ENCODE measurements at regions not wholly inside any gene's neighbourhood (a gene's known extent, or its start where the extent isn't known, plus 50 kb on each side); places are given as distances from the start of the nearest gene placed in this dataset.

- H3K79me2 ChIP-seq (replicated peaks; ENCODE audit: insufficient read depth), result no peaks in the 10 kb centered on the region
- H3K27ac Mint-ChIP-seq, result no peak overlapping the region
- no peaks in the 10 kb centered on the region for H3K27me3 Mint-ChIP-seq (ENCODE audit: insufficient read depth, low read depth, poor library complexity)
- H3K36me3 Mint-ChIP-seq (ENCODE audit: low read depth), result no peaks in the 10 kb centered on the region
- TF ChIP-seq, protein P1, sequence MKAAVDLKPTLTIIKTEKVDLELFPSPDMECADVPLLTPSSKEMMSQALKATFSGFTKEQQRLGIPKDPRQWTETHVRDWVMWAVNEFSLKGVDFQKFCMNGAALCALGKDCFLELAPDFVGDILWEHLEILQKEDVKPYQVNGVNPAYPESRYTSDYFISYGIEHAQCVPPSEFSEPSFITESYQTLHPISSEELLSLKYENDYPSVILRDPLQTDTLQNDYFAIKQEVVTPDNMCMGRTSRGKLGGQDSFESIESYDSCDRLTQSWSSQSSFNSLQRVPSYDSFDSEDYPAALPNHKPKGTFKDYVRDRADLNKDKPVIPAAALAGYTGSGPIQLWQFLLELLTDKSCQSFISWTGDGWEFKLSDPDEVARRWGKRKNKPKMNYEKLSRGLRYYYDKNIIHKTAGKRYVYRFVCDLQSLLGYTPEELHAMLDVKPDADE (IDR thresholded peaks at IDR 0.05), result no peak
- no peak for TF ChIP-seq ZNF462 (CRISPR knock-in tag; IDR thresholded peaks at IDR 0.05)
- no peak for TF ChIP-seq REST (IDR thresholded peaks at IDR 0.05; ENCODE audit: unreplicated experiment)
- no peak for TF ChIP-seq CREB1 (CRISPR knock-in tag; IDR thresholded peaks at IDR 0.05; ENCODE audit: low read depth)
- no peak for TF ChIP-seq JUNB (IDR thresholded peaks at IDR 0.05; ENCODE audit: unreplicated experiment)
- no peak for TF ChIP-seq ZNF331 (CRISPR knock-in tag; IDR thresholded peaks at IDR 0.05; ENCODE audit: low read depth)
- no peak for TF ChIP-seq POLR2AphosphoS5 (IDR thresholded peaks at IDR 0.05; ENCODE audit: low read depth)
- TF ChIP-seq EZH2 (IDR thresholded peaks at IDR 0.05; ENCODE audit: low read depth, unreplicated experiment), result no peak
- TF ChIP-seq STAT1 (IDR thresholded peaks at IDR 0.05; ENCODE audit: unreplicated experiment), result no peak
- TF ChIP-seq EZH2phosphoT487 (IDR thresholded peaks at IDR 0.05; ENCODE audit: unreplicated experiment), result no peak
- TF ChIP-seq NANOG (IDR thresholded peaks at IDR 0.05; ENCODE audit: borderline replicate concordance), result no peak
- TF ChIP-seq ZNF114 (CRISPR knock-in tag; IDR thresholded peaks at IDR 0.05), result no peak
- TF ChIP-seq CTCF (conservative IDR thresholded peaks at IDR 0.05; ENCODE audit: low read depth in 2 of 2), result no peak
- no peaks in the 10 kb centered on the region for H3K9me2 ChIP-seq (ENCODE audit: insufficient read depth)
- H2AFZ ChIP-seq, result no peak overlapping the region
- H4K20me1 ChIP-seq (replicated peaks; ENCODE audit: insufficient read depth), result no peaks in the 10 kb centered on the region
- no peak overlapping the region for H3K4me3 ChIP-seq
- no peak overlapping the region for H3K4me2 ChIP-seq
- peaks cover 4% of the 10 kb centered on the region; the same call in 1 of the 3 replicates for H3K4me1 Mint-ChIP-seq
- H3K9me3 Mint-ChIP-seq, result no peaks in the 10 kb centered on the region
- no peaks in the 10 kb centered on the region for H3K36me3 ChIP-seq (ENCODE audit: insufficient read depth)
- H3K4me1 ChIP-seq (ENCODE audit: insufficient read depth), result no peaks in the 10 kb centered on the region
- DNase-seq (ENCODE audit: low spot score), result no peak
- no peak overlapping the region for H3K27ac ChIP-seq (ENCODE audit: low read depth)
- no peaks in the 10 kb centered on the region for H3K27me3 ChIP-seq (ENCODE audit: insufficient read depth)
- no peaks in the 10 kb centered on the region for H3F3A ChIP-seq (replicated peaks; ENCODE audit: low read depth)
- H3K4me3 Mint-ChIP-seq, result no peak overlapping the region
- no peak for ATAC-seq
Measured at GRCh38 chr5:4882186-4882585, 257.9 kb upstream of the ADAMTS16 start.

Measured in GM23338 (cell line).